ENCODE measurements at regions not wholly inside any gene's neighbourhood (a gene's known extent, or its start where the extent isn't known, plus 50 kb on each side); places are given as distances from the start of the nearest gene placed in this dataset.
"Not testable (repeated sequence)": the region's sequence is repeated elsewhere in the genome, so short reads cannot be mapped to it uniquely, and the experiment has no call there.

DNA sequence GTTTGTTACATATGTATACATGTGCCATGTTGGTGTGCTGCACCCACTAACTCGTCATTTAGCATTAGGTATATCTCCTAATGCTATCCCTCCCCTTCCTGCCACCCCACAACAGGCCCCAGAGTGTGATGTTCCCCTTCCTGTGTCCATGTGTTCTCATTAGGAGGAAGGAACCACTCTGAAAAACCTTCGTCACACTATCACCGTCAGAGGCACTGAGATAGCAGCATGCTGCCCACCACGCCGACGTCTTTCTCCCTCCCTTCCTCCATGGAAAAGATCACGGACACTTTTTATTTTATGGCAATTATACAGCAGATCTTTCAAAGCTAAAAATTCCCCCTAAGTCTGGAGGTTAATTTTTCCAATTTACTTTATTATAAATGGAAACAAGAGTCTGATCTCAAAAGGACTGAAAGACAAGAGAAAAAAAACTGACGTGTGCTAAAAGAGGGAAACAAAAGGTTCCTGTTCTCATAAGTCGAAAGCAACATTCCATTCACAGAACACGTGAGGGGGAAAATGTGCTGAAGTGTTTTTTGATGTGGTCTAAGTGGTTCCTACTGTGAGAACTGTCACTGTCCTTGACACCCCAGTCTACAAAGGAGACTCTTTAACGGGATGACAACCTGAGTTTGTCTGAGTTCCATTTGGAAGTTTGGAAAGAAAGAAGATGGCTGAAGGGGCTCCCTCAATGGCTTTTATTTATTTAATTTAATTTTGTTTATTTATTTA, 339.7 kb upstream of the IRX2 start (continued):
- TF ChIP-seq PBX3 (IDR thresholded peaks at IDR 0.05): no peak

DNA sequence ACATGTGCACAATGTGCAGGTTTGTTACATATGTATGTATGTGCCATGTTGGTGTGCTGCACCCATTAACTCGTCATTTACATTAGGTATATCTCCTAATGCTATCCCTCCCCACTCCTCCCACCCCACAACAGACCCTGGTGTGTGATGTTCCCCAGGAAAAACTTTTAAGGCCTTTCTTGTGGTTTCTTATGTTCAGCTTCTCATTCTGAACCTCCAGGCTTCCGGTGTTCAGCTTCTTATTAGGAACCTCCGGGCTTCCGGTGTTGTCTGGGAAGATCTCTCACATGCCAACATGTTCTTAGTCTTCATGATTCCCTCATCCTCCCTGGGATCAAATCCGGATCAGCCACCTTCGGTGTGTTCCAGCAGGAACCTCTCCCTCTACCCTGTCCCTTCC, 338.8 kb upstream of the IRX2 start:
- DNase-seq; H3K9ac ChIP-seq; H4K20me1 ChIP-seq (ENCODE audit: insufficient read depth); H3K4me3 ChIP-seq (ENCODE audit: low read depth in 2 of 2, low read length in 1 of 2); H2AFZ ChIP-seq (ENCODE audit: low read depth); H3K79me2 ChIP-seq (ENCODE audit: insufficient read depth); H3K36me3 ChIP-seq (replicated peaks in 1 of 2; ENCODE audit: control insufficient read depth in 1 of 2, insufficient read depth in 2 of 2, low read length in 1 of 2); H3K9me3 ChIP-seq; H3F3A ChIP-seq (replicated peaks; ENCODE audit: insufficient read depth); H3K4me2 ChIP-seq; H3K27ac ChIP-seq (ENCODE audit: low read depth in 2 of 2, low read length in 1 of 2); H3K4me1 ChIP-seq (ENCODE audit: control insufficient read depth in 1 of 2, insufficient read depth in 2 of 2, low read depth in 1 of 2, low read length in 1 of 2); POLR2A ChIA-PET; H3K9me2 ChIP-seq; CTCF ChIA-PET; H3K27me3 ChIP-seq (ENCODE audit: insufficient read depth): not testable (repeated sequence)
- 3% methylated on average over 6 of the region's 6 CpGs for WGBS (ENCODE audit: low lambda C conversion rate)

- Histone ChIP-seq H3K4me2 (no peak overlapping the region), H3K27ac (ENCODE audit: low read depth in 2 of 2, low read length in 1 of 2) (no peak overlapping the region), H3K36me3 (replicated peaks in 1 of 2; ENCODE audit: control insufficient read depth in 1 of 2, insufficient read depth in 2 of 2, low read length in 1 of 2) (no peaks in the 10 kb centered on the region), H3K9me3 (no peaks in the 10 kb centered on the region), H2AFZ (ENCODE audit: low read depth) (no peak overlapping the region), H3F3A (replicated peaks; ENCODE audit: insufficient read depth) (no peaks in the 10 kb centered on the region), H3K27me3 (ENCODE audit: insufficient read depth) (no peaks in the 10 kb centered on the region), H3K9me2 (no peaks in the 10 kb centered on the region), H4K20me1 (ENCODE audit: insufficient read depth) (no peaks in the 10 kb centered on the region), H3K9ac (no peak overlapping the region), H3K4me3 (ENCODE audit: low read depth in 2 of 2, low read length in 1 of 2) (no peak overlapping the region), H3K79me2 (ENCODE audit: insufficient read depth) (no peaks in the 10 kb centered on the region), H3K4me1 (ENCODE audit: control insufficient read depth in 1 of 2, insufficient read depth in 2 of 2, low read depth in 1 of 2, low read length in 1 of 2) (no peaks in the 10 kb centered on the region)
- ChIA-PET CTCF (no interaction called here), POLR2A (no interaction called here)
- TF ChIP-seq ZBTB33 (IDR thresholded peaks at IDR 0.05; ENCODE audit: borderline replicate concordance, low read depth): no peak
- no peak for TF ChIP-seq MXI1 (IDR thresholded peaks at IDR 0.05; ENCODE audit: low read depth, low read length)
- TF ChIP-seq FOSL2 (IDR thresholded peaks at IDR 0.05; ENCODE audit: borderline replicate concordance, low read depth): no peak
- TF ChIP-seq PBX3 (IDR thresholded peaks at IDR 0.05): no peak
- TF ChIP-seq, protein P1, sequence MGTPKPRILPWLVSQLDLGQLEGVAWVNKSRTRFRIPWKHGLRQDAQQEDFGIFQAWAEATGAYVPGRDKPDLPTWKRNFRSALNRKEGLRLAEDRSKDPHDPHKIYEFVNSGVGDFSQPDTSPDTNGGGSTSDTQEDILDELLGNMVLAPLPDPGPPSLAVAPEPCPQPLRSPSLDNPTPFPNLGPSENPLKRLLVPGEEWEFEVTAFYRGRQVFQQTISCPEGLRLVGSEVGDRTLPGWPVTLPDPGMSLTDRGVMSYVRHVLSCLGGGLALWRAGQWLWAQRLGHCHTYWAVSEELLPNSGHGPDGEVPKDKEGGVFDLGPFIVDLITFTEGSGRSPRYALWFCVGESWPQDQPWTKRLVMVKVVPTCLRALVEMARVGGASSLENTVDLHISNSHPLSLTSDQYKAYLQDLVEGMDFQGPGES (IDR thresholded peaks at IDR 0.05; ENCODE audit: low read depth, low read length): no peak
- no peak for TF ChIP-seq TEAD4 (IDR thresholded peaks at IDR 0.05; ENCODE audit: borderline replicate concordance, insufficient read depth)
- no peak for TF ChIP-seq ELF1 (IDR thresholded peaks at IDR 0.05)
- TF ChIP-seq RCOR1 (IDR thresholded peaks at IDR 0.05; ENCODE audit: low read length): no peak
- no peak for TF ChIP-seq SIN3A (IDR thresholded peaks at IDR 0.05; ENCODE audit: borderline replicate concordance, low read depth, low read length)
- no peak for TF ChIP-seq JUND (IDR thresholded peaks at IDR 0.05)
- no peak for DNase-seq
- 0% methylated on average over 6 of the region's 9 CpGs for WGBS (ENCODE audit: low lambda C conversion rate)
Observed at GRCh38 chr5:3080366-3080765, 328.9 kb upstream of the IRX2 start.
